Nephron progenitor cell (in vitro differentiated cells): ENCODE measurements at regions not wholly inside any gene's neighbourhood (a gene's known extent, or its start where the extent isn't known, plus 50 kb on each side); places are given as distances from the start of the nearest gene placed in this dataset.

ENCODE experiments used
- DNase-seq: peaks from one replicate; pipeline ENCODE4 v3.0.0; 2021
- H3K27ac Mint-ChIP-seq: 2 replicates; pipeline ENCODE4 v1.8.0; 2021; ENCODE audit warnings: mild to moderate bottlenecking, moderate library complexity, mixed read lengths
- H3K27me3 Mint-ChIP-seq: 2 replicates; pipeline ENCODE4 v1.8.0; 2021; ENCODE audit warnings: mild to moderate bottlenecking, low read depth, mixed read lengths; ENCODE audit not compliant: poor library complexity
- H3K36me3 Mint-ChIP-seq: 2 replicates; pipeline ENCODE4 v1.8.0; 2021; ENCODE audit warnings: low read depth, mixed read lengths
- H3K4me1 Mint-ChIP-seq: 2 replicates; pipeline ENCODE4 v1.8.0; 2021; ENCODE audit warnings: mixed read lengths
- H3K4me3 Mint-ChIP-seq: 2 replicates; pipeline ENCODE4 v1.8.0; 2021; ENCODE audit warnings: mild to moderate bottlenecking, moderate library complexity, mixed read lengths
- H3K9me3 Mint-ChIP-seq: 2 replicates; pipeline ENCODE4 v1.8.0; 2021; ENCODE audit warnings: mild to moderate bottlenecking, moderate library complexity, mixed read lengths
- CTCF ChIP-seq: fragments of 200-600 bp; sonication (generic); IDR thresholded peaks from 2 replicates; pipeline ENCODE4 v1.5.0; 2021; ENCODE audit warnings: antibody characterized with exemption

GRCh38 chr18:45417392-45417791 is 197.9 kb upstream of the SLC14A2 start:
- H3K9me3 Mint-ChIP-seq, result no peaks in the 10 kb centered on the region
- TF ChIP-seq CTCF, result no peak
- H3K27ac Mint-ChIP-seq, result peak overlapping the region; percentile 14

DNA sequence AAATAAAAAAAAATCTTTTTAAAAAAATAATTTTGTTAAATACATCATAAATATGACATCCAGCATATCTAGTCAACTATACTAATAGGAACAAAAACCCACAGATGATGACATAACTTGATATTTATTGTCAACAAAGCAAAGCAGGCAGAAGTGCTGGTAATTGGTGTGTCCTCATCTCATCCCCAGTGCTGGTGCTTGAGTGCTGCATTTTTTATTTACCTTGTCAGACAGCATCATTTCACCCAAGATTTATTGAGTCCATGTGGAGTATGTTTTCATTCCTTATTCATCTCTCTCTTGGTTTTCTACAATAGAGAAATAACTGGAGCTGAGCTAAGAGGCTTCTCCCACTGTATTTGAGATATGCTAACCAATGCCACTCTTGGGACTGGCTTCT is 191.6 kb upstream of the SLC14A2 start:
- Mint-ChIP-seq H3K4me3 (no peak overlapping the region), H3K27me3 (peaks cover 4% of the 10 kb centered on the region), H3K36me3 (no peaks in the 10 kb centered on the region), H3K4me1 (peaks cover 3% of the 10 kb centered on the region), H3K27ac (no peak overlapping the region), H3K9me3 (no peaks in the 10 kb centered on the region)
- DNase-seq, result no peak
- no peak for TF ChIP-seq CTCF

More at GRCh38 chr18:45417392-45417791, 197.9 kb upstream of the SLC14A2 start:
- Mint-ChIP-seq H3K36me3 (no peaks in the 10 kb centered on the region), H3K4me1 (peaks cover 51% of the 10 kb centered on the region), H3K27me3 (peaks cover 3% of the 10 kb centered on the region), H3K4me3 (no peak overlapping the region)
- no peak for DNase-seq

DNA sequence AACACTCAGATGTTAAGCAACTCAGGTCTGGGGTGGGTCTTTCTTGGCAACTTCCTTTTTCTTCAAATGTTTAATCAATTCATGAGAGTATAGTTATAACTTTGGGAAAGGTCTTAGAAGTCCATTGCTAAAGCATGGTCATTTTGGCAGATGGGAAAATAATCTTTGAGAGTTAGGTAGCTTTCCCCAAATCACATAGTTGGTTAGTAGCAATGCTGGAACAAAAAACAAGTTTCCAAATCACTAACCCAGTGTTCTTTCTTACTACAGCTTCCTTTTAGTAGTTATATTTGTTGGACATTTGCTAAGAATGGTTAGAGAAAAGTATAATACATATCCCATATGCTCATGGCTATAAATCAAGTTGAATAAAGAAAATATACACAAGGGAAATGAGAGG is 185.2 kb upstream of the SLC14A2 start:
- no peak for DNase-seq
- Mint-ChIP-seq H3K4me3 (no peak overlapping the region), H3K27ac (no peak overlapping the region), H3K9me3 (no peaks in the 10 kb centered on the region), H3K27me3 (peaks cover 6% of the 10 kb centered on the region), H3K4me1 (no peaks in the 10 kb centered on the region), H3K36me3 (no peaks in the 10 kb centered on the region)
- no peak for TF ChIP-seq CTCF

- Mint-ChIP-seq H3K36me3 (no peaks in the 10 kb centered on the region), H3K27ac (no peak overlapping the region), H3K27me3 (no peaks in the 10 kb centered on the region), H3K4me1 (peaks cover 18% of the 10 kb centered on the region), H3K9me3 (no peaks in the 10 kb centered on the region), H3K4me3 (no peak overlapping the region)
- no peak for TF ChIP-seq CTCF
- no peak for DNase-seq
These were observed 179.5 kb upstream of the SLC14A2 start for GRCh38 chr18:45435810-45436209.

GRCh38 chr18:45437366-45437765 is 177.9 kb upstream of the SLC14A2 start:
- peaks cover 18% of the 10 kb centered on the region for H3K4me1 Mint-ChIP-seq

More at GRCh38 chr18:45437366-45437765, 177.9 kb upstream of the SLC14A2 start:
- no peak for TF ChIP-seq CTCF
- H3K27ac Mint-ChIP-seq, result no peak overlapping the region
- H3K9me3 Mint-ChIP-seq, result no peaks in the 10 kb centered on the region
- H3K4me3 Mint-ChIP-seq, result no peak overlapping the region
- DNase-seq, result no peak
- H3K36me3 Mint-ChIP-seq, result no peaks in the 10 kb centered on the region
- H3K27me3 Mint-ChIP-seq, result no peaks in the 10 kb centered on the region
